ENCODE measurements at regions not wholly inside any gene's neighbourhood (a gene's known extent, or its start where the extent isn't known, plus 50 kb on each side); places are given as distances from the start of the nearest gene placed in this dataset.

- TF ChIP-seq FOXM1 (IDR thresholded peaks at IDR 0.05; ENCODE audit: borderline replicate concordance, low read depth): no peak
- no peak for TF ChIP-seq YY1 (IDR thresholded peaks at IDR 0.05; ENCODE audit: low read depth)
- TF ChIP-seq NFIC (IDR thresholded peaks at IDR 0.05): no peak
- no peak for TF ChIP-seq TCF12 (IDR thresholded peaks at IDR 0.05; ENCODE audit: low read depth)
- no peak for TF ChIP-seq REST (IDR thresholded peaks at IDR 0.05; ENCODE audit: low read depth)
- no peak for TF ChIP-seq CEBPB (IDR thresholded peaks at IDR 0.05)
Observed at GRCh38 chr1:226480461-226480860, 68.1 kb upstream of the STUM start.

Data from Ishikawa (cell line).